ENCODE measurements at regions not wholly inside any gene's neighbourhood (a gene's known extent, or its start where the extent isn't known, plus 50 kb on each side); places are given as distances from the start of the nearest gene placed in this dataset.

DNA sequence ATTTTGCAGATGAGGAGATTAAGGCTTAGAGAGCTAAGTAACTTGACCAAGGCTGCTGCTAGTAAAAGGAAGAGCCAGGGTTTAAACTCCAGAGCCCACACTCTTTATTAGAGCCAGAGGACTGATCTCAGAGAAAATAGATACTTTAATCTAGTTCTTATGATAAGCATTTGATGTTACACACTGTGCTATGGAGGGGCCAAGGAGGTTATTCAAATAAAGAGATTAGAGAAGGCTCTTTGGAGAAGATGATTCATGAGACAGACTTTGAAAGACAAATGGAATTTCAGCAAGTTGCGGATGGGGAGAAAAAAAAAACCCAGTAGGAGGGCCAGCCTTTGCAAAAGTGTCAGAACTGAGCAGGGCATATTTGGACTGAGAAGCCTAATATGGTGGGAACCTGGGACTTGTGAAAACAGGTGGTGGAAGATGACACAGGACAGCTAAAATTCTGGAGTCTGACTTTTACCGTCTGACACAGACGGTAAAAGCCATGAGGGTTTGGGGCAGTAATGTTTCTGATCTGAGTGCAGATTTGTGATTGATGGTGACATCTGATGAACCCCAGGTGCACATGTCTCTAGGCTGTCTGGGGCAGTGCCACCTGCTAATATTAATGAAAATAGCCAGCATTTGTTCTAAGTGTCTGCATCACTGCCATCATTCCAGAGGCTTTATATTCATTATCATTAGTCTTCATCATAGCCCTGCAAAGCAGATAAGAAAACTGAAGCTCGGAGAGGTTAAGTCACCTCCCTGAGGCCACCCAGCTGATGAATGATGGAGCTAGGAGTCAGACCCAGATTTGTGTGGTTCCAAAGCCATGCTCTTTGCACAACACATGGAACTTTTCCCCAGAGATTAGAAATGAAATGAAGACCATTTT lies 65.3 kb upstream of the CXCL14 start:
- Histone ChIP-seq H3K27ac (no peak overlapping the region), H3K9ac (ENCODE audit: low read depth in 2 of 2, low read length in 2 of 2) (no peak overlapping the region), H3K27me3 (no peaks in the 10 kb centered on the region), H3K4me3 (no peak overlapping the region), H3K4me1 (no peaks in the 10 kb centered on the region), H3K36me3 (no peaks in the 10 kb centered on the region), H3K9me3 (no peaks in the 10 kb centered on the region)
- intact Hi-C loops (cut with DNase I), result no loop called here
- TF ChIP-seq, protein P1, sequence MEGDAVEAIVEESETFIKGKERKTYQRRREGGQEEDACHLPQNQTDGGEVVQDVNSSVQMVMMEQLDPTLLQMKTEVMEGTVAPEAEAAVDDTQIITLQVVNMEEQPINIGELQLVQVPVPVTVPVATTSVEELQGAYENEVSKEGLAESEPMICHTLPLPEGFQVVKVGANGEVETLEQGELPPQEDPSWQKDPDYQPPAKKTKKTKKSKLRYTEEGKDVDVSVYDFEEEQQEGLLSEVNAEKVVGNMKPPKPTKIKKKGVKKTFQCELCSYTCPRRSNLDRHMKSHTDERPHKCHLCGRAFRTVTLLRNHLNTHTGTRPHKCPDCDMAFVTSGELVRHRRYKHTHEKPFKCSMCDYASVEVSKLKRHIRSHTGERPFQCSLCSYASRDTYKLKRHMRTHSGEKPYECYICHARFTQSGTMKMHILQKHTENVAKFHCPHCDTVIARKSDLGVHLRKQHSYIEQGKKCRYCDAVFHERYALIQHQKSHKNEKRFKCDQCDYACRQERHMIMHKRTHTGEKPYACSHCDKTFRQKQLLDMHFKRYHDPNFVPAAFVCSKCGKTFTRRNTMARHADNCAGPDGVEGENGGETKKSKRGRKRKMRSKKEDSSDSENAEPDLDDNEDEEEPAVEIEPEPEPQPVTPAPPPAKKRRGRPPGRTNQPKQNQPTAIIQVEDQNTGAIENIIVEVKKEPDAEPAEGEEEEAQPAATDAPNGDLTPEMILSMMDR (IDR thresholded peaks at IDR 0.05), result no peak
- DNase-seq, result no peak

DNA sequence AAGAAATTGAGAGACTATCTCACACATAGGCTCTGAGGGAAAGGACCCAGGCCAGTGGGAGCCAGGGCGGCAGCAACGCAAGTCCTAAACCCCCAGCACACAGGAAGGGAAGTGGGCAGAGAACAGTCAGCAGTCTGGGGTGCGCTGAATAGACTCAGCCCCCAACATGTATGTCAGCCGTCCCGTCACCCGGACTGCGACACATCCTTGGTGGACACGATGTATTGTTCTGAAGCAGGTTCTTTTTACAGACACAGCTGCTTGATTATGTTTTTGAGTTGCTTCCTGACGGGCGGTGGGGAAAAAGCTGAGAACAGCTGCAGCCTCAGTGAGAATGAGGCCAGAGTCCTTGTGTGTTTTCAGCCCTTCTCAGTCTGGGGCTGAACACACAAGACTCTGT lies 64.1 kb upstream of the CXCL14 start:
- Histone ChIP-seq H3K4me1 (no peaks in the 10 kb centered on the region), H3K9me3 (no peaks in the 10 kb centered on the region), H3K9ac (ENCODE audit: low read depth in 2 of 2, low read length in 2 of 2) (no peak overlapping the region), H3K27me3 (no peaks in the 10 kb centered on the region), H3K4me3 (no peak overlapping the region), H3K36me3 (no peaks in the 10 kb centered on the region), H3K27ac (no peak overlapping the region)
- DNase-seq, result no peak
- TF ChIP-seq, protein P1 (IDR thresholded peaks at IDR 0.05), result no peak
- intact Hi-C loops (cut with DNase I), result no loop called here

DNA sequence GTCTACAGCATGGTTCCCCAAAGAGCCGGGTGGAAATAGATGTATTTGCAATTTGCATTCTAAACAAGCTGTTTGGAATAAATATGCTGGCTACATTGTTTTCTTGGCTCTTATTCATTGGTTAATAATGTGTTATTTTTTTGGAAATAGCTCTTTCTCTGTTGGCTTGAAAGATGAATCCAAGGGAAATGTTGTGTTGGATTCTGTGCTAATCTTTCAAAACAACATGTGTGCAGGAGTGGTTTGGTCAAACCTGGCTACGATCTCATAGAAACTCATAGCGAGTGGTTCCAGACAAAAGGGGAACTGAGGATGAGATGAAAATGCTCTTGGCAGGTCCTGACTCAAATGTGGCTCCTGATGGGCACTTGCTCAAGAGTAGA lies 63.7 kb upstream of the CXCL14 start:
- Histone ChIP-seq H3K4me1 (no peaks in the 10 kb centered on the region), H3K27me3 (no peaks in the 10 kb centered on the region), H3K4me3 (no peak overlapping the region), H3K36me3 (no peaks in the 10 kb centered on the region), H3K9ac (ENCODE audit: low read depth in 2 of 2, low read length in 2 of 2) (no peak overlapping the region), H3K9me3 (no peaks in the 10 kb centered on the region), H3K27ac (no peak overlapping the region)
- intact Hi-C loops (cut with DNase I), result no loop called here
- TF ChIP-seq, protein P1 (IDR thresholded peaks at IDR 0.05), result no peak
- DNase-seq, result no peak

DNA sequence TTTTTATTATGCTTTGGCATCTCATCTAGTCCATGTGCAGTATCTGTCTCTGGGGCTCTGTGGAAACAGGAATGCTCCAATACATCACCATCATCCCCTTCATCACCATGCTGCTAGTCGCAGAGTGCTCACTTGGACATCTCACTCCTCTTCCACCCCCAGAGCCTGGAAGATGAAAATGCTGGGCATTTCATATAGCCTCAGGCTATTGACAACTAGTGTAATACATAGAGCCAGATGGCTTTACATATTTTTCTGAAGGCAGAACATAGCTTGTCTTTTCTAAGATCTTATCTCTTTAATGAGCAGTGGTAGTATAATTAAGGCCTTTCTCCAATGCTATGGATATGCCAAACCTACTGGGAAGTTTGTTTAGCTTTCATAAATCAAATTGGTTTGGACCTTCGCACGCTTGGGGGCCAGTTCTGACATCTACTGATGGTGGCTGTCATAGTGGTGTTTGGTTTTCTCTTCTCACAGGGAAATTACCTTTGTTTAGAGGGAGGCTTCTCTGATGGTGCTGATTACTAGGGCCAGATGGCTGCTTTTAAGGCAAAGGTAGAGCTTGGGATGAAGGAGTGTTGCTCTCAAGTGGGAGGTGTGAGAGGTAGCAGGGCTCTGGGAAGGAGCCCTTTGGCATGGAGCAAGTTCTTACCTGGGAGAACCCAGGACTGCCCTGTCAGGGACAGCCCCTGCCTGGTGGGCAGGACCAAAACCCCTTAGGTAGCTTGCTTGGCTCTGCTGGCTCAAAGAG lies 63.1 kb upstream of the CXCL14 start:
- Histone ChIP-seq H3K27ac (no peak overlapping the region), H3K9me3 (no peaks in the 10 kb centered on the region), H3K36me3 (no peaks in the 10 kb centered on the region), H3K4me3 (no peak overlapping the region), H3K9ac (ENCODE audit: low read depth in 2 of 2, low read length in 2 of 2) (no peak overlapping the region), H3K27me3 (no peaks in the 10 kb centered on the region), H3K4me1 (no peaks in the 10 kb centered on the region)
- intact Hi-C loops (cut with DNase I), result no loop called here
- DNase-seq, result no peak
- TF ChIP-seq, protein P1 (IDR thresholded peaks at IDR 0.05), result no peak

DNA sequence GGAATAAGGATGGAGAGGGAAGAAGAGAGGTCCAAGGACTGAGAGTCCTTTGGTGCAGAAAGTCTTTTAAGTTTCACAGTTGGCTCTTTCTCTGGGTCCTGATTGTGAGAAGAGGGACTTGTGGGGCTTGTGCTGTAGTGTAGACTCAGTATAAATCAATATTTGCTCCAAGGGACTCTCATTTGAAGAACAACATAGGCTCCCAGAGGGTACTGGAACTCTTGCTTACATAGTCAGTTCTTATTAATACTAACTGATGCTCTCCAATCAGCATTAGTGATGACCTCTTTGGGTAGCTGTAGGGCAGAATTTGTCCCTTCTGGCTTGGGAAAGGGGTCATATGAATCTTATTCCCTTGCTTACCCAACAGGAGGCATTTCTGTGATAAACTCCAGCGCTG lies 62.5 kb upstream of the CXCL14 start:
- no peak overlapping the region for H3K4me3 ChIP-seq
- H3K9ac ChIP-seq (ENCODE audit: low read depth in 2 of 2, low read length in 2 of 2), result no peak overlapping the region
- no peaks in the 10 kb centered on the region for H3K36me3 ChIP-seq
- H3K9me3 ChIP-seq, result no peaks in the 10 kb centered on the region
- H3K27me3 ChIP-seq, result no peaks in the 10 kb centered on the region
- TF ChIP-seq, protein P1 (IDR thresholded peaks at IDR 0.05), result no peak
- H3K4me1 ChIP-seq, result no peaks in the 10 kb centered on the region
- DNase-seq, result no peak
- intact Hi-C loops (cut with DNase I), result no loop called here
- H3K27ac ChIP-seq, result no peak overlapping the region

Measured in colonic mucosa (tissue), 4 donors.